ENCODE measurements at regions not wholly inside any gene's neighbourhood (a gene's known extent, or its start where the extent isn't known, plus 50 kb on each side); places are given as distances from the start of the nearest gene placed in this dataset.
"Not testable (repeated sequence)": the region's sequence is repeated elsewhere in the genome, so short reads cannot be mapped to it uniquely, and the experiment has no call there.

DNA sequence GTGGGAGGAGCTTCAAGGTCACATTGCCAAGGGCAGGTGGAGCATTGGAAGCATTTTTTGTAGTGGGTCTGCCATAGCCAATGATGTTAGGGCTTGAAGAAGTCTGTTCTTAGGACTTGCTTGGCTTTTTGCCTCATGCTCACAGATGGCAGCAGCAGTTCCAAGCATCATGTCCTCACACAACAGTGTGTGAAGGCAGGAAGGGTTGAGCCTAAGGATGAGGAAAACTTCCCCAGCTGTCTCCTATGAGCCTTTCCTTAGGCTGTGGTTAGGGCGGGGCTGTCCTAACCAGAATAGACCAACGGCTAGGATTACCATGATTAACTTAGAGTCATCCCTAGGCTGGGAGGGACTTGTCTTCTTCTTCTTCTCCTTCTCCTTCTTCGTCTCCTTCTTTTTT is 76.2 kb upstream of the KCNA1 start:
- peaks cover 0 to 2% of the 10 kb centered on the region in 2 donors for H3K27me3 ChIP-seq (ENCODE audit: control insufficient read depth in 2 of 2, insufficient read depth in 1 of 2, low read length in 1 of 2)
- 90% methylated on average over 3 of the region's 3 CpGs for WGBS

GRCh38 chr12:4842401-4842800 is 67.3 kb upstream of the KCNA1 start:
- DNase-seq (ENCODE audit: low read depth in 6 of 9, low spot score in 9 of 9); H3K4me1 ChIP-seq (ENCODE audit: control insufficient read depth in 2 of 2, insufficient read depth in 2 of 2, low read length in 2 of 2); H3K27me3 ChIP-seq (ENCODE audit: control insufficient read depth in 2 of 2, insufficient read depth in 1 of 2, low read length in 1 of 2); H3K9me3 ChIP-seq (ENCODE audit: control insufficient read depth in 2 of 2, insufficient read depth in 1 of 2, low read length in 1 of 2); H3K4me3 ChIP-seq (ENCODE audit: low read length in 2 of 2); H3K27ac ChIP-seq (ENCODE audit: low read depth in 1 of 2, low read length in 1 of 2); H3K36me3 ChIP-seq (ENCODE audit: control insufficient read depth in 2 of 2, insufficient read depth in 2 of 2, low read length in 1 of 2): not testable (repeated sequence)
- 86% methylated on average over 3 of the region's 3 CpGs for WGBS

More for the DNA sequence above, 76.2 kb upstream of the KCNA1 start:
- DNase-seq (ENCODE audit: low read depth in 6 of 9, low spot score in 9 of 9) = no peak
- H3K4me3 ChIP-seq (ENCODE audit: low read length in 2 of 2) = no peak overlapping the region
- H3K27ac ChIP-seq (ENCODE audit: low read depth in 1 of 2, low read length in 1 of 2) = no peak overlapping the region
- H3K9me3 ChIP-seq (ENCODE audit: control insufficient read depth in 2 of 2, insufficient read depth in 1 of 2, low read length in 1 of 2) = peaks cover 0 to 3% of the 10 kb centered on the region in 2 donors
- peaks cover 21 to 29% of the 10 kb centered on the region in 2 donors for H3K4me1 ChIP-seq (ENCODE audit: control insufficient read depth in 2 of 2, insufficient read depth in 2 of 2, low read length in 2 of 2)
- no peaks in the 10 kb centered on the region for H3K36me3 ChIP-seq (ENCODE audit: control insufficient read depth in 2 of 2, insufficient read depth in 2 of 2, low read length in 1 of 2)

DNA sequence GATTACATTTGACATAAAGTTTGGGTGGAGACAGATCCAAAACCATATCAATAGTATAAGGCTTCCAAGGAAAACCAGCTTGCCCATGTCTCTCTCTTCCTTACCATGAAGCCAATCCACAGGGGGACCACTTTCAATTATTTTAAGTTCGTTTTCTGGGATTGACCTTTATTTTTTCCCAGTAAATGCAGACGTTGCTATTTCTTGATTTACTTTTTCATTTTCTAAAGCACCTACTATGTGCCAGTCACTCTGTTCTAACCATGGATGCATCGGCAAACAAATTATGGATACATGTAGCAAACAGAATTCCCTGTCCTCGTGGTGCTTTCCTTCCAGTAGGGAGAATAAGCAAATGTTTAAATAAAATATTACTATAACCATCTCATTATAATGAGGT is 65.8 kb upstream of the KCNA1 start:
- H3K9me3 ChIP-seq (ENCODE audit: control insufficient read depth in 2 of 2, insufficient read depth in 1 of 2, low read length in 1 of 2) = peaks cover 0 to 2% of the 10 kb centered on the region in 2 donors
- H3K4me3 ChIP-seq (ENCODE audit: low read length in 2 of 2) = no peak overlapping the region
- 97% methylated on average over 4 of the region's 4 CpGs for WGBS
- H3K27me3 ChIP-seq (ENCODE audit: control insufficient read depth in 2 of 2, insufficient read depth in 1 of 2, low read length in 1 of 2) = no peaks in the 10 kb centered on the region
- H3K36me3 ChIP-seq (ENCODE audit: control insufficient read depth in 2 of 2, insufficient read depth in 2 of 2, low read length in 1 of 2) = no peaks in the 10 kb centered on the region
- no peaks in the 10 kb centered on the region for H3K4me1 ChIP-seq (ENCODE audit: control insufficient read depth in 2 of 2, insufficient read depth in 2 of 2, low read length in 2 of 2)
- H3K27ac ChIP-seq (ENCODE audit: low read depth in 1 of 2, low read length in 1 of 2) = no peak overlapping the region
- no peak for DNase-seq (ENCODE audit: low read depth in 6 of 9, low spot score in 9 of 9)

- no peaks in the 10 kb centered on the region for H3K4me1 ChIP-seq (ENCODE audit: control insufficient read depth in 2 of 2, insufficient read depth in 2 of 2, low read length in 2 of 2)
- no peaks in the 10 kb centered on the region for H3K36me3 ChIP-seq (ENCODE audit: control insufficient read depth in 2 of 2, insufficient read depth in 2 of 2, low read length in 1 of 2)
- no peak overlapping the region for H3K4me3 ChIP-seq (ENCODE audit: low read length in 2 of 2)
- H3K9me3 ChIP-seq (ENCODE audit: control insufficient read depth in 2 of 2, insufficient read depth in 1 of 2, low read length in 1 of 2) = peaks cover 0 to 2% of the 10 kb centered on the region in 2 donors
- no peak overlapping the region for H3K27ac ChIP-seq (ENCODE audit: low read depth in 1 of 2, low read length in 1 of 2)
- H3K27me3 ChIP-seq (ENCODE audit: control insufficient read depth in 2 of 2, insufficient read depth in 1 of 2, low read length in 1 of 2) = no peaks in the 10 kb centered on the region
- no peak for DNase-seq (ENCODE audit: low read depth in 6 of 9, low spot score in 9 of 9)
Measured at GRCh38 chr12:4847713-4848112, 62.0 kb upstream of the KCNA1 start.

DNA sequence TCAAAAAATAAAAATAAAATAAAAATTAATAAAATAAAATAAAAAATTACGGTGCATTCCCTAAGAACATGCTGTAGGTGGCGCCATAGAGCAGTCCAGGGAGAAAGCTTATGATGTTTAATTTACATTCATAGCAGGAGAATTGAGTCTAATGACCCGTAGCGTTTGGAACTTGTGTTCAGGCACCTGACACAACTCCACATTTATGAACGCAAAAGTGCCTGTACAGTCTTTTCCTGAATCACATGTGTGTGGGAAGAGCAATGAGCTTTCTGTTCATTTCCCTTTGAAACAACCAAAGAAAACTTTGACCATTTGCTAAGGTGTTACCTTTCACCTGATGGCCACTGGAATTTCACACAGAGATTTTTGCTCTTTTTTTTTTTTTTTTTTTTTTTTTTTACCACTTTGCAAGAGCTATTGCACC is 60.6 kb upstream of the KCNA1 start:
- DNase-seq (ENCODE audit: low read depth in 6 of 9, low spot score in 9 of 9) = peak in 1 of 9 donors; percentile 51
- H3K36me3 ChIP-seq (ENCODE audit: control insufficient read depth in 2 of 2, insufficient read depth in 2 of 2, low read length in 1 of 2) = no peaks in the 10 kb centered on the region
- H3K4me1 ChIP-seq (ENCODE audit: control insufficient read depth in 2 of 2, insufficient read depth in 2 of 2, low read length in 2 of 2) = no peaks in the 10 kb centered on the region
- WGBS = 20% methylated on average over 5 of the region's 5 CpGs
- peaks cover 0 to 2% of the 10 kb centered on the region in 2 donors for H3K9me3 ChIP-seq (ENCODE audit: control insufficient read depth in 2 of 2, insufficient read depth in 1 of 2, low read length in 1 of 2)
- H3K27ac ChIP-seq (ENCODE audit: low read depth in 1 of 2, low read length in 1 of 2) = no peak overlapping the region
- H3K4me3 ChIP-seq (ENCODE audit: low read length in 2 of 2) = no peak overlapping the region
- H3K27me3 ChIP-seq (ENCODE audit: control insufficient read depth in 2 of 2, insufficient read depth in 1 of 2, low read length in 1 of 2) = no peaks in the 10 kb centered on the region

- Histone ChIP-seq H3K36me3 (ENCODE audit: control insufficient read depth in 2 of 2, insufficient read depth in 2 of 2, low read length in 1 of 2) (no peaks in the 10 kb centered on the region), H3K27ac (ENCODE audit: low read depth in 1 of 2, low read length in 1 of 2) (no peak overlapping the region), H3K4me1 (ENCODE audit: control insufficient read depth in 2 of 2, insufficient read depth in 2 of 2, low read length in 2 of 2) (no peaks in the 10 kb centered on the region), H3K4me3 (ENCODE audit: low read length in 2 of 2) (no peak overlapping the region), H3K9me3 (ENCODE audit: control insufficient read depth in 2 of 2, insufficient read depth in 1 of 2, low read length in 1 of 2) (no peaks in the 10 kb centered on the region), H3K27me3 (ENCODE audit: control insufficient read depth in 2 of 2, insufficient read depth in 1 of 2, low read length in 1 of 2) (no peaks in the 10 kb centered on the region)
- 80% methylated on average over 18 of the region's 18 CpGs for WGBS
- DNase-seq (ENCODE audit: low read depth in 6 of 9, low spot score in 9 of 9) = no peak
Measured at GRCh38 chr12:4849795-4850345, 59.8 kb upstream of the KCNA1 start.

DNA sequence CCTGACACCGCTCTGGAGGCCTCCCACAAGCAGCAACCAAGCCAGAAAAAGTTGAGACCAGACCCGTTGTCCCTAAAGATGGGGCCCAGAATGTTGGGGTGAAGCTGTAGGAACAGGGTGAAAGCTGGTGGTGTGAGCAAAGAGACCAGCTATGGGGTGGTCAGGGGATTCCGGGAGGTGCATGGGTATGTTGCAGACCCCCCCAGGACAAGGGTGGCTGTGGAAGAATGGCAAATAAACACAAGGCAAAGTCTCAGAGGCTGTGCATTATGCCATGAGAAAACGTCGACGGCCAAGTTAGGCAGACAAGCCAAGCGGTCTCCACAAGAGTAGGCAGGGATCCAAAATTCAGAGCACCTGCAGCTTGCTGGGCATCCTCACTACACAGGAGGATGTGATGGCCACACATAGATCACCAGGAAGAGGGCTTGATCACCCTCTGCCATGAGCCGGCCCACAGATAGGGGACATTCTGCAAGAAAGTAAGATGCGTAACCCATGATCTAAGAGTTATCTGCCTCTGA is 58.8 kb upstream of the KCNA1 start:
- DNase-seq (ENCODE audit: low read depth in 6 of 9, low spot score in 9 of 9) = no peak
- Histone ChIP-seq H3K27me3 (ENCODE audit: control insufficient read depth in 2 of 2, insufficient read depth in 1 of 2, low read length in 1 of 2) (peaks cover 0 to 5% of the 10 kb centered on the region in 2 donors), H3K36me3 (ENCODE audit: control insufficient read depth in 2 of 2, insufficient read depth in 2 of 2, low read length in 1 of 2) (no peaks in the 10 kb centered on the region)

GRCh38 chr12:4852308-4852707 is 57.4 kb upstream of the KCNA1 start:
- no peak for DNase-seq (ENCODE audit: low read depth in 6 of 9, low spot score in 9 of 9)
- no peaks in the 10 kb centered on the region for H3K9me3 ChIP-seq (ENCODE audit: control insufficient read depth in 2 of 2, insufficient read depth in 1 of 2, low read length in 1 of 2)
- no peaks in the 10 kb centered on the region for H3K36me3 ChIP-seq (ENCODE audit: control insufficient read depth in 2 of 2, insufficient read depth in 2 of 2, low read length in 1 of 2)
- 97% methylated on average over 8 of the region's 8 CpGs for WGBS
- H3K4me1 ChIP-seq (ENCODE audit: control insufficient read depth in 2 of 2, insufficient read depth in 2 of 2, low read length in 2 of 2) = no peaks in the 10 kb centered on the region
- no peak overlapping the region for H3K4me3 ChIP-seq (ENCODE audit: low read length in 2 of 2)
- peaks cover 0 to 13% of the 10 kb centered on the region in 2 donors for H3K27me3 ChIP-seq (ENCODE audit: control insufficient read depth in 2 of 2, insufficient read depth in 1 of 2, low read length in 1 of 2)
- no peak overlapping the region for H3K27ac ChIP-seq (ENCODE audit: low read depth in 1 of 2, low read length in 1 of 2)

More for the DNA sequence above, 58.8 kb upstream of the KCNA1 start:
- Histone ChIP-seq H3K4me3 (ENCODE audit: low read length in 2 of 2) (no peak overlapping the region), H3K27ac (ENCODE audit: low read depth in 1 of 2, low read length in 1 of 2) (no peak overlapping the region), H3K4me1 (ENCODE audit: control insufficient read depth in 2 of 2, insufficient read depth in 2 of 2, low read length in 2 of 2) (no peaks in the 10 kb centered on the region), H3K9me3 (ENCODE audit: control insufficient read depth in 2 of 2, insufficient read depth in 1 of 2, low read length in 1 of 2) (no peaks in the 10 kb centered on the region)
- over 99% methylated on average over 9 of the region's 9 CpGs for WGBS

DNA sequence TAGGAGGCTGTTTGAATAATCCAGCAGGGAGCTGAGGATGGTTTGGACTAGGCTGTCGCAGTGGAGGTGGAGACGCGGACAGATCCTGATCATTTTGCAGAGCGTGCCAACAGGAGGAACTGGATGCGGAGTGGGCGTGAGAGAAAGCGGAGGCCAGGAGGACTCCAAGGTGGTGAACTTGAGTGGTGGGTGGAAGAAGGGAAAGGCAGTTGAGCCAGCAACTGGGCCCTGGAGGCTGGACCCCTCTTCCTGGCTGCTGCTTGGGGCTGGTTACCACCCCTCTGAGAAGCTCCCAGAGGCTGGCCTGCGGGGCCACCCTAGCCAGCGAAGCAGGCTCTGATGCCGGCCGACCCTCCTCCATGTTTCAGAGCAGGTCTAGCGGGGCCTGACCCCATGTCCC is 56.8 kb upstream of the KCNA1 start:
- Histone ChIP-seq H3K4me3 (ENCODE audit: low read length in 2 of 2) (no peak overlapping the region), H3K27ac (ENCODE audit: low read depth in 1 of 2, low read length in 1 of 2) (no peak overlapping the region), H3K27me3 (ENCODE audit: control insufficient read depth in 2 of 2, insufficient read depth in 1 of 2, low read length in 1 of 2) (peaks cover 0 to 19% of the 10 kb centered on the region in 2 donors), H3K36me3 (ENCODE audit: control insufficient read depth in 2 of 2, insufficient read depth in 2 of 2, low read length in 1 of 2) (no peaks in the 10 kb centered on the region), H3K9me3 (ENCODE audit: control insufficient read depth in 2 of 2, insufficient read depth in 1 of 2, low read length in 1 of 2) (no peaks in the 10 kb centered on the region), H3K4me1 (ENCODE audit: control insufficient read depth in 2 of 2, insufficient read depth in 2 of 2, low read length in 2 of 2) (no peaks in the 10 kb centered on the region)
- 98% methylated on average over 12 of the region's 12 CpGs for WGBS
- DNase-seq (ENCODE audit: low read depth in 6 of 9, low spot score in 9 of 9) = no peak
